Fibroblast of lung (primary cell): ENCODE measurements at regions not wholly inside any gene's neighbourhood (a gene's known extent, or its start where the extent isn't known, plus 50 kb on each side); places are given as distances from the start of the nearest gene placed in this dataset.

Experiments
- DNase-seq, 2 donors: peaks; one replicate each; pipeline versions ENCODE4 v3.0.0 to v3.0.0-alpha.2; 2010; ENCODE audit warnings: low read depth in 2 of 2
- H2AFZ ChIP-seq: 2 replicates; pipeline ENCODE4 v1.5.1; 2012; ENCODE audit warnings: low read length, control low read depth, inconsistent platforms
- H3K27ac ChIP-seq: 2 replicates; pipeline ENCODE4 v1.5.1; 2011; ENCODE audit warnings: low read length, control low read depth; ENCODE audit not compliant: insufficient read depth
- H3K27me3 ChIP-seq: 2 replicates; pipeline ENCODE4 v1.5.1; 2011; ENCODE audit warnings: mild to moderate bottlenecking, low read length; ENCODE audit not compliant: control insufficient read depth, insufficient read depth
- H3K36me3 ChIP-seq: 2 replicates; pipeline ENCODE4 v1.5.1; 2011; ENCODE audit warnings: low read length; ENCODE audit not compliant: control insufficient read depth, insufficient read depth
- H3K4me1 ChIP-seq: 2 replicates; pipeline ENCODE4 v1.5.1; 2011; ENCODE audit warnings: low read length; ENCODE audit not compliant: control insufficient read depth, insufficient read depth; ENCODE audit errors: extremely low read depth
- H3K4me2 ChIP-seq: 2 replicates; pipeline ENCODE4 v1.5.1; 2011; ENCODE audit warnings: low read length, control low read depth; ENCODE audit not compliant: insufficient read depth; ENCODE audit errors: extremely low read depth
- H3K4me3 ChIP-seq, 4 experiments: fragments of 200-600 bp in 1 of 4; sonication (generic) in 1 of 4; replicated peaks in 1 of 4; 2 replicates each; pipeline ENCODE4 v1.5.1; 2011 to 2016; ENCODE audit warnings: low read length in 4 of 4, low read depth in 3 of 4, mild to moderate bottlenecking in 3 of 4, control low read depth in 2 of 4, inconsistent platforms in 1 of 4, mixed read lengths in 1 of 4; ENCODE audit not compliant: insufficient read depth in 1 of 4; ENCODE audit errors: control extremely low read depth in 1 of 4
- H3K79me2 ChIP-seq: 2 replicates; pipeline ENCODE4 v1.5.1; 2012; ENCODE audit warnings: mild to moderate bottlenecking, low read length, inconsistent platforms; ENCODE audit not compliant: control insufficient read depth, insufficient read depth
- H3K9ac ChIP-seq: 2 replicates; pipeline ENCODE4 v1.5.1; 2011; ENCODE audit warnings: mild to moderate bottlenecking, low read length, control low read depth; ENCODE audit not compliant: insufficient read depth
- H3K9me3 ChIP-seq: 2 replicates; pipeline ENCODE4 v1.5.1; 2012; ENCODE audit warnings: low read depth, low read length; ENCODE audit not compliant: control insufficient read depth, insufficient read depth
- H4K20me1 ChIP-seq: 2 replicates; pipeline ENCODE4 v1.5.1; 2011; ENCODE audit warnings: low read length; ENCODE audit not compliant: control insufficient read depth, insufficient read depth; ENCODE audit errors: extremely low read depth
- EZH2 ChIP-seq: IDR thresholded peaks from 2 replicates; pipeline ENCODE4 v1.5.1; 2012; ENCODE audit warnings: low read length, control low read depth, mild to moderate bottlenecking; ENCODE audit errors: missing control alignments
- TF ChIP-seq, protein P1 (sequence below), 2 donors: IDR thresholded peaks in 1 of 2; conservative IDR thresholded peaks in 1 of 2; 1 replicate in 1 of 2; 2 replicates in 1 of 2; pipeline ENCODE4 v1.5.1; 2011 to 2012; ENCODE audit warnings: low read length in 2 of 2, control low read depth in 1 of 2, inconsistent platforms in 1 of 2, low read depth in 1 of 2, mild to moderate bottlenecking in 1 of 2

DNA sequence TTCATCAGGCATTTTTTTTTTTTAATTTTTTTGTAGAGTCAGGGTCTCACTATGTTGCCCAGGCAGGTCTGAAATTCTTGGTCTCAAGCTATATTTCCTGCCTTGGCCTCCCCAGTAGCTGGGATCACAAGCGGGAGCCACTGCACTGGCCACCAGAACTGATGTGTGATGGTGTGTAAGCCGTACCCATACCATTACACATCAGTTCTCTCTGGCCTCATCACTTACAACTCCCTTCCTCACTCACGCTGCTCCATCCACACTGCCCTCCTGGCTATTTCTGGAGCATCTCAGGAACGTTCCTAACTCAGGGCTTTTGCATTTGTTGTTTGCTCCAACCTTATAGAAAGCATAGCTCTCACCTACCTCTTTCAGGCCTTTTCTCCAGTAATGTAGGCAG, 834.5 kb upstream of the ID2 start:
- no peak for DNase-seq
- H3K27ac ChIP-seq: no peak overlapping the region
- no peaks in the 10 kb centered on the region for H3K4me1 ChIP-seq
- H4K20me1 ChIP-seq: no peaks in the 10 kb centered on the region
- TF ChIP-seq EZH2: no peak
- TF ChIP-seq, protein P1, sequence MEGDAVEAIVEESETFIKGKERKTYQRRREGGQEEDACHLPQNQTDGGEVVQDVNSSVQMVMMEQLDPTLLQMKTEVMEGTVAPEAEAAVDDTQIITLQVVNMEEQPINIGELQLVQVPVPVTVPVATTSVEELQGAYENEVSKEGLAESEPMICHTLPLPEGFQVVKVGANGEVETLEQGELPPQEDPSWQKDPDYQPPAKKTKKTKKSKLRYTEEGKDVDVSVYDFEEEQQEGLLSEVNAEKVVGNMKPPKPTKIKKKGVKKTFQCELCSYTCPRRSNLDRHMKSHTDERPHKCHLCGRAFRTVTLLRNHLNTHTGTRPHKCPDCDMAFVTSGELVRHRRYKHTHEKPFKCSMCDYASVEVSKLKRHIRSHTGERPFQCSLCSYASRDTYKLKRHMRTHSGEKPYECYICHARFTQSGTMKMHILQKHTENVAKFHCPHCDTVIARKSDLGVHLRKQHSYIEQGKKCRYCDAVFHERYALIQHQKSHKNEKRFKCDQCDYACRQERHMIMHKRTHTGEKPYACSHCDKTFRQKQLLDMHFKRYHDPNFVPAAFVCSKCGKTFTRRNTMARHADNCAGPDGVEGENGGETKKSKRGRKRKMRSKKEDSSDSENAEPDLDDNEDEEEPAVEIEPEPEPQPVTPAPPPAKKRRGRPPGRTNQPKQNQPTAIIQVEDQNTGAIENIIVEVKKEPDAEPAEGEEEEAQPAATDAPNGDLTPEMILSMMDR (conservative IDR thresholded peaks at IDR 0.05 in 1 of 2, IDR thresholded peaks at IDR 0.05 in 1 of 2; ENCODE audit: low read depth in 1 of 2, low read length in 2 of 2): no peak
- H3K4me2 ChIP-seq: no peak overlapping the region
- no peak overlapping the region for H3K9ac ChIP-seq
- H3K9me3 ChIP-seq: no peaks in the 10 kb centered on the region
- no peaks in the 10 kb centered on the region for H3K79me2 ChIP-seq
- H3K4me3 ChIP-seq: no peak overlapping the region
- H3K36me3 ChIP-seq: no peaks in the 10 kb centered on the region
- no peak overlapping the region for H2AFZ ChIP-seq
- no peaks in the 10 kb centered on the region for H3K27me3 ChIP-seq

DNA sequence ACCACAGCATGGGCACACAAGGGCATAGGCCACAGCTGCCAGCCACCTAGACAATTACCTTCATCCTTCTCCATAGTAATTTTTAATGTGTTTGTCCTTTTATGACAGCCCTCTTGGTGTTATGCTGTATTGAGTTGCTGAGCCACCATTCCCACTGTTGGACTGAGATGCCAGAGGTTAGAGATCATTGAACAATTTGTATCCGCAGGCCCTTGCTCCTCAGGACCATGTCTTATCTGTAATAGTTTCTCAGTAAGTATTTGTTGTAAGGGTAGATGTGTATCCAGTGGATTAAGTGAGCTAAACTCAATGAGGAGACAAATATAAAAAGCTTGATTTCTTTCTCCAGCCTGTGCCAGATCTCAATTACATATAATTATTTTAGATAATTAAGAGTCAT, 832.8 kb upstream of the ID2 start:
- H3K27me3 ChIP-seq: no peaks in the 10 kb centered on the region
- H3K79me2 ChIP-seq: no peaks in the 10 kb centered on the region
- H3K4me2 ChIP-seq: no peak overlapping the region

DNA sequence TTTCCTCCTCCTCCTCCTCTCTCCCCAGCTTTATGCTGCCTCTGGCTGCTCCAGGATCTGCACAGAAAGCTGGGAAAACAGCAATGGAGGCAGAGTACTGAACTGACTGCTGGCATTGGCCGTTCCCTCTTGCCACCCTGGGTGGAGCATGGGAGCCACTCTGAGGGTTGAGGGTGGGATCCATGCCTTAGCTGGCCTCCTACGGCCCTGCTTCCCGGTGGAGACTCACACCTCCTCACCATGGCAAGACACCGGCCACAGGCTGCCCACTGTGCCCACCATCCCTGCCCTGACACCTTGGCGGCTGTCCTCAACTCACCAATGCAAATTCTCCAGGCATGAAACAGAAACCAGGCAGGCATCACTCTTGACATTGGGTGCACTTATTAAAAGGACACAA, 832.3 kb upstream of the ID2 start:
- H3K79me2 ChIP-seq: no peaks in the 10 kb centered on the region
- no peaks in the 10 kb centered on the region for H3K4me1 ChIP-seq
- no peaks in the 10 kb centered on the region for H3K27me3 ChIP-seq
- no peak overlapping the region for H3K4me2 ChIP-seq
- H4K20me1 ChIP-seq: no peaks in the 10 kb centered on the region
- no peaks in the 10 kb centered on the region for H3K36me3 ChIP-seq
- H3K27ac ChIP-seq: no peak overlapping the region
- no peak overlapping the region for H3K4me3 ChIP-seq
- no peaks in the 10 kb centered on the region for H3K9me3 ChIP-seq
- DNase-seq: no peak
- no peak overlapping the region for H3K9ac ChIP-seq
- no peak for TF ChIP-seq EZH2
- TF ChIP-seq, protein P1 (conservative IDR thresholded peaks at IDR 0.05 in 1 of 2, IDR thresholded peaks at IDR 0.05 in 1 of 2; ENCODE audit: low read depth in 1 of 2, low read length in 2 of 2): no peak
- no peak overlapping the region for H2AFZ ChIP-seq

More for the DNA sequence above, 832.8 kb upstream of the ID2 start:
- no peak overlapping the region for H3K4me3 ChIP-seq
- no peak overlapping the region for H3K27ac ChIP-seq
- H3K36me3 ChIP-seq: no peaks in the 10 kb centered on the region
- DNase-seq: no peak
- no peaks in the 10 kb centered on the region for H4K20me1 ChIP-seq
- H2AFZ ChIP-seq: no peak overlapping the region
- H3K9ac ChIP-seq: no peak overlapping the region
- no peak for TF ChIP-seq EZH2
- TF ChIP-seq, protein P1 (conservative IDR thresholded peaks at IDR 0.05 in 1 of 2, IDR thresholded peaks at IDR 0.05 in 1 of 2; ENCODE audit: low read depth in 1 of 2, low read length in 2 of 2): no peak
- H3K9me3 ChIP-seq: no peaks in the 10 kb centered on the region
- no peaks in the 10 kb centered on the region for H3K4me1 ChIP-seq
